GM19025 (cell line): ENCODE measurements at regions not wholly inside any gene's neighbourhood (a gene's known extent, or its start where the extent isn't known, plus 50 kb on each side); places are given as distances from the start of the nearest gene placed in this dataset.

Experiments used
- ATAC-seq: cut with Tn5 transposase; IDR thresholded peaks from one replicate; pipeline ENCODE4 v1.9.1; 2021; ENCODE audit warnings: mild to moderate bottlenecking, low read depth, moderate library complexity; ENCODE audit not compliant: unreplicated experiment

- no peak for ATAC-seq
These were observed 56.0 kb upstream of the RPS23 start for GRCh38 chr5:82334085-82334692.

- ATAC-seq: no peak
These were observed 54.9 kb upstream of the RPS23 start for GRCh38 chr5:82332886-82333615.

- ATAC-seq: no peak
These were observed 54.1 kb upstream of the RPS23 start for GRCh38 chr5:82332064-82332855.

DNA sequence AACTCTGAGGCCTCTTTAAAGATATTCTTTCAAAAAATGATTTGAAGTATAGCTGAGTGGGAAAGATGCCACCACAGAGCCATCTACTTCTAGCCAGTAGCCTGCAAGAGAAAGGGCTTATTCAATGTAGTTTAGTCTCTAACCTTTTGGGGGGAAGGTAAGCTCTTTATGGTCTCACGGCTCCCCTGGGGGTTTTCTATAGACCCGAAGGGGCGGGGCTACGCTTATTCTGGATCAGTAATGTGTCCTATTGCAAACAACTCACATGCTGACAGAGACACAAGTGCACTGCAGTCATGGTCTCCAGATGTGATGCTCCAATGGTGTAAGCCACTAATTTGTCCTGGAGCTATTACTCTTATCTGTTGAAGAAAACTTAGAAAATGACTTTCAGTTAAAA, 53.4 kb upstream of the RPS23 start:
- no peak for ATAC-seq

- ATAC-seq: no peak
These were observed 52.5 kb upstream of the RPS23 start for GRCh38 chr5:82330530-82331270.

GRCh38 chr5:82329393-82329792, 51.2 kb upstream of the RPS23 start:
- ATAC-seq: no peak
